IPS DF 19.7 (cell line): ENCODE measurements at regions not wholly inside any gene's neighbourhood (a gene's known extent, or its start where the extent isn't known, plus 50 kb on each side); places are given as distances from the start of the nearest gene placed in this dataset.

Experiments used
- DNase-seq: peaks from one replicate; pipeline ENCODE4 v3.0.0-alpha.2; 2013; ENCODE audit warnings: low read depth, low spot score

GRCh38 chr1:82597141-82597540, 796.4 kb downstream of the ADGRL2 start:
- no peak for DNase-seq

DNA sequence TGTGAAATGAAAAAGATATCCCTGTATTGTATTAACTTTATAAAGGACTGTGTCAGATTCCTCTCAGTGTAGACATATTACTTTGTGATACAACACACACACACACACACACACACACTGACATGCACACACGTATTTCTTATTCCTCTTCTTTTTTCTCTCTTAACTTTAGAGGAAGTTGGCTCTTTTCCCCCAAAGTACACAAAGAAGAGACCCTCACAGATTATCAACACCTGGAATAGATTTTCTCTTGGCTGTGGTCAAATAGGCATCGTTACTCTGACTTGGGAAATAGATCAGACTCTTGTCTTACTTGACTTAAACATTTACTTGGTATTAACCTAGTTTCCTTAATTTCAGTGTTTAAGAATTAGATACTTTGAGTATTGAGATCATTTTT, 792.8 kb downstream of the ADGRL2 start:
- DNase-seq, result no peak

DNA sequence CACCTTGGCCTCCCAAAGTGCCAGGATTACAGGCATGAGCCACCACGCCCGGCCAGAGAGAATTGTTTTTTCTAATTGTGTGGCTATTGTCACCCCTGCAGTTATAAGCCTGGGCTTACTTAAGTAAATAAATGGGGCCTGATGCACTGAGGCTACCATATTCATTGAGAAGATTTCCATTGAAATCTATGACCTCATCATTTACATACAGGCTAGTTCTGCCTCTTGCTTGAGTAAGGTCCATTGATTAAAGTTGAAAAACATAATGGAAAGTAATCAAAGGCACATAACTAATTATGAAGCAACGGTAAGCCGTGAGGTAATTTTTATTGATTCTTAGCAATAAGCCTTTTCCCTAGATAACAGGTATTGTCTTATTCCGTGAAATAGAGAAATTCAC, 788.9 kb downstream of the ADGRL2 start:
- DNase-seq, result no peak

GRCh38 chr1:82587371-82587770, 786.6 kb downstream of the ADGRL2 start:
- no peak for DNase-seq

DNA sequence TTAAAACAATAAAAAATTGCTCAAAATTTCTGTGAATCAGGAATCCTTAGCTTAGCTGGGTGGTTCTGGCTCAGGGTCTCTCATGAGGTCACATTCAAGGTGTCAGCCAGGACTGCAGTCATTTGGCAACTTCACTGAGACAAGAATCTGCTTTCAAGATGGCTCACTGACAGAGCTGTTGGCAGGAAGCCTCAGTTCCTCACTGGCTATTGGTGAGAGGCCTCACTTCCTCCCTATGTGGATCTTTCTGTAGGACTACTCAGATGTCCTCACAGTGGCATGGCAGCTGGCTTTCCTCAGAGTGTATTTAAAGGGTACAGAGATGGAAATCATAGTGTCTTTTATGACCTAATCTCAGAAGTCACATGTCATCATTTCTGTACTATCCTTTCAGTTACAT, 785.7 kb downstream of the ADGRL2 start:
- no peak for DNase-seq

DNA sequence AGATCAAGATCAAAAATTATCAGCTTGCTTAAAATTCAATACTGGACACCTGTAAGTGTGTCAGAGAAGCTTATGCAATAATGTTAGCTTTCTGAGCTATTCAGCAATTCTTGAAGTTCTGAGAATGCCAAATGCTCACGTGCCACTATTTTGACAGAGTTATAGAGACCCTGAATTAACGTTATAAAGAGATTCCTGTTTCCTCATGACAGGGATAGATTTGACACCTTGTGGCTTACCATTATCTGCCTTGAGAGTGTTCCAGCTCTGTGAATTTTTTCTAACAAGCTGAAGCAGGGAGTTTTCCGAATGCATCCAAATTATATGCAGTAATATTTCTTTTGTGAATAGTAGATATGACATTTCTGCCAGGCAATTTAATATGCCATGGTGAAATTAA, 781.6 kb downstream of the ADGRL2 start:
- no peak for DNase-seq

- no peak for DNase-seq
Measured at GRCh38 chr1:82578086-82578726, 777.5 kb downstream of the ADGRL2 start.

GRCh38 chr1:82567348-82567747, 766.6 kb downstream of the ADGRL2 start:
- no peak for DNase-seq

GRCh38 chr1:82565546-82565945, 764.8 kb downstream of the ADGRL2 start:
- DNase-seq, result no peak

GRCh38 chr1:82565146-82565545, 764.4 kb downstream of the ADGRL2 start:
- peak; percentile 17 for DNase-seq

DNA sequence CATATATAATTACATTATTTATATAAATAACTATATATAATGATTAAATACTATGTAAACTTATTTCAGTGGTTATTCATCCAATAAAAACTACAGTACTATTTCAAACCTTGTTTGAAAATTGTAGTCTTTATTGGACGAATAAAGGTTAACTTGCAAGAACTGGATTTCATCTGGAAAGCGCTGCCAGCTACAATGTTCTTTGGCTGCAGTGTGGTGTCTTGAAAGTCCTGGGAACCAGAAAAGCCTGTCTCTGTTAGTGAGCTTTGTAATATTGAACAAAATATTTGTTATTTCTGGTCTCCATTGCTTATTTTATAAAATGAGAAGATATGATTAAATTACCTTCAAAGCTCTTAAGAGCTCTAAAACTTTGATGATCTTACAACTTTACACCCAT, 763.6 kb downstream of the ADGRL2 start:
- no peak for DNase-seq

- no peak for DNase-seq
Measured at GRCh38 chr1:82562448-82562847, 761.7 kb downstream of the ADGRL2 start.

GRCh38 chr1:82560566-82560965, 759.8 kb downstream of the ADGRL2 start:
- DNase-seq, result no peak

GRCh38 chr1:82555501-82555900, 754.8 kb downstream of the ADGRL2 start:
- no peak for DNase-seq

GRCh38 chr1:82549841-82550240, 749.1 kb downstream of the ADGRL2 start:
- DNase-seq, result no peak

GRCh38 chr1:82542766-82543165, 742.0 kb downstream of the ADGRL2 start:
- no peak for DNase-seq

- DNase-seq, result no peak
Measured at GRCh38 chr1:82542141-82542540, 741.4 kb downstream of the ADGRL2 start.

DNA sequence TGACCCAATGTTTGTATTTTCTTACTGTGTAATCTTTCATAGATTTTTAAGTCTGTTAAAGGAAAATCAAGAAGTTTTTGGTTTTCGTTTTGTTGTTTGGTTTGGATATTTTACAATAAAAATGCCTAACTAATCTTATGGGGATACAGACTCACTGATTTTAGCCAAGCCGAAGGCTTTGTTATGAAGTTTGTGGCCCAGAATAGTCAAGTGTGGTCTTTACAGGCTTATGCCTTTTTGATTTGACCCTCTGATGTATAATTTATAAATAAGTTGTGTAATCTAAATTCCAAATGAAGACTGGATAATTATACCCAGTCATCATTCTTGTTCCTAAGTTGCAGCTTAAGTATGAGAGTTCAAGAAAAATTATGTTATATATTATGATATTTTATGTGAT, 739.3 kb downstream of the ADGRL2 start:
- DNase-seq, result no peak

DNA sequence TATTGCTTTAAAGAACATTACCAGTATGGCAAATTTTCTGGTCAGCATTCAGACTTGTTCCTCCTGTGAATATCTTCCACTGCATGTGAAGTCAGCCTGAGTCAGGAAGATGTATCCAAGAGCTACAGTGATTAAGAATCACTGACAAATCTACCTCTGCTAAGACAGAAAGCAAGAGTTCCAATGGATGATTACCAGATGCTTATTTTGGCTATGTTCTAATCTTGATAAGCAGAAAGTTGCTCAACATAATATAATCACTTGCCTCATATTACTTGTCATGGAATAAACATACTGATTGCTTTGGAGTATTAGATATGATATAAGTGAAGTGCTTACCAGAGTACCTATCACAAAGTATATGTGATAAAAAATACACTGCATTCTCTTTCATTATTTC, 738.1 kb downstream of the ADGRL2 start:
- no peak for DNase-seq

GRCh38 chr1:82534996-82535395, 734.3 kb downstream of the ADGRL2 start:
- DNase-seq, result no peak

DNA sequence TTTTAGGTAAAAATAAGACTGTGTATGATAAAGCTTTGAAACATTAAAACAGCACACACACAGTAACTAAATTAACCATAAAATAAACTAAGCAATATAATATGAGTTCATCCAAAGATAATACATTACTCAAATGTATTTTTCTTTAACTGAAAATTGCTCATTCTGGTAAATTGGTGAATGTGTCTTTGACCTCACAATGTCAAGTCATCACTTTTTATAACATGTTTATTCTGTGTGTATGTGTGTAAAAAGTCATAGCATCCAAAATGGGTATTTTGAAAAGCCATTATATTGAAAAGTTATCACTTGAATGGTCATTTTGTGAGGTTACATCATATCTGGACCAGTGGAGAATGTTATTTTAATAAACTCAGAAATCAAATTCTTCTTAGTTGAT, 724.6 kb downstream of the ADGRL2 start:
- no peak for DNase-seq

DNA sequence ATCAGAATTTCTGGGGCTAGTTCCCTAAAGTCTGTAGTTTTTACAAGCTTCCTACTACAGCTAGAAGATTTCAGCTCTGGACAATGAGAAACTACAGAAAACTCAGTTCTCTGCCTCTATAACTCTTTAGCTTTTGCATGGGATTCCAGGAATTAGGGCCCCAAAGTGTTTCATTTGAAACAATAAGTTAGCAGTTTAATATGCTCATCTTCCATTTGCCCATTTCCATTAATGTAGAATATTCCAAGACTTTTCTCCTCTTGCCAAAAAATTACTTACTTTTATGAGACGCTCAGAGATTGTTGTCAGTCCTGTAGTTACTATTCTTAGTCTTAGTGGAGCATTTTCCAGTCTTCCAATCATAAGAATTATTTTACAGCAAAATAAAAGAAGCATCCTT, 719.9 kb downstream of the ADGRL2 start:
- no peak for DNase-seq

GRCh38 chr1:82517586-82517985, 716.9 kb downstream of the ADGRL2 start:
- peak; percentile 2 for DNase-seq

GRCh38 chr1:82515650-82516049, 714.9 kb downstream of the ADGRL2 start:
- no peak for DNase-seq
